Mesothelial cell of epicardium (in vitro differentiated cells): ENCODE measurements at regions not wholly inside any gene's neighbourhood (a gene's known extent, or its start where the extent isn't known, plus 50 kb on each side); places are given as distances from the start of the nearest gene placed in this dataset.

Experiments used
- DNase-seq, 2 experiments: peaks; one replicate each; pipeline ENCODE4 v3.0.0; 2021; ENCODE audit warnings: low spot score in 2 of 2; ENCODE audit not compliant: unreplicated experiment in 2 of 2
- H3K27ac Mint-ChIP-seq: 2 replicates; pipeline ENCODE4 v1.8.0; 2021; ENCODE audit warnings: mixed read lengths
- H3K27me3 Mint-ChIP-seq: 2 replicates; pipeline ENCODE4 v1.8.0; 2021; ENCODE audit warnings: low read depth, mixed read lengths
- H3K36me3 Mint-ChIP-seq: 2 replicates; pipeline ENCODE4 v1.8.0; 2021; ENCODE audit warnings: mixed read lengths
- H3K4me1 Mint-ChIP-seq: 2 replicates; pipeline ENCODE4 v1.8.0; 2021; ENCODE audit warnings: mixed read lengths
- H3K4me3 Mint-ChIP-seq: 2 replicates; pipeline ENCODE4 v1.8.0; 2021; ENCODE audit warnings: mild to moderate bottlenecking, moderate library complexity, mixed read lengths
- H3K9me3 Mint-ChIP-seq: 2 replicates; pipeline ENCODE4 v1.8.0; 2021; ENCODE audit warnings: mixed read lengths
- CTCF ChIP-seq: fragments of 200-600 bp; sonication (generic); IDR thresholded peaks from one replicate; pipeline ENCODE4 v1.5.0; 2021; ENCODE audit warnings: antibody characterized with exemption; ENCODE audit not compliant: unreplicated experiment

- TF ChIP-seq CTCF: no peak
- no peak for DNase-seq
- Mint-ChIP-seq H3K4me3 (no peak overlapping the region), H3K27me3 (no peaks in the 10 kb centered on the region), H3K4me1 (peaks cover 49% of the 10 kb centered on the region), H3K27ac (no peak overlapping the region), H3K9me3 (peaks cover 16% of the 10 kb centered on the region), H3K36me3 (no peaks in the 10 kb centered on the region)
Observed at GRCh38 chr18:6606411-6607085, 123.0 kb upstream of the ARHGAP28 start.

GRCh38 chr18:6607343-6607742 is 122.2 kb upstream of the ARHGAP28 start:
- Mint-ChIP-seq H3K27me3 (no peaks in the 10 kb centered on the region), H3K36me3 (no peaks in the 10 kb centered on the region), H3K4me1 (peaks cover 49% of the 10 kb centered on the region), H3K4me3 (no peak overlapping the region), H3K27ac (no peak overlapping the region), H3K9me3 (peaks cover 21% of the 10 kb centered on the region)
- no peak for TF ChIP-seq CTCF
- DNase-seq: no peak

- Mint-ChIP-seq H3K36me3 (peaks cover 4% of the 10 kb centered on the region), H3K27me3 (no peaks in the 10 kb centered on the region), H3K27ac (peak overlapping the region; percentile 57), H3K4me1 (peaks cover 43% of the 10 kb centered on the region), H3K4me3 (no peak overlapping the region), H3K9me3 (peaks cover 41% of the 10 kb centered on the region)
- no peak for DNase-seq
- TF ChIP-seq CTCF: no peak
Observed at GRCh38 chr18:6609666-6610264, 119.8 kb upstream of the ARHGAP28 start.

- peak overlapping the region; percentile 5 for H3K27ac Mint-ChIP-seq
- H3K27me3 Mint-ChIP-seq: no peaks in the 10 kb centered on the region
- no peak overlapping the region for H3K4me3 Mint-ChIP-seq
- peaks cover 41% of the 10 kb centered on the region for H3K9me3 Mint-ChIP-seq
- no peak for DNase-seq
- H3K4me1 Mint-ChIP-seq: peaks cover 41% of the 10 kb centered on the region
- peaks cover 4% of the 10 kb centered on the region for H3K36me3 Mint-ChIP-seq
- no peak for TF ChIP-seq CTCF
Observed at GRCh38 chr18:6610466-6610865, 119.0 kb upstream of the ARHGAP28 start.

- H3K36me3 Mint-ChIP-seq: peaks cover 7% of the 10 kb centered on the region
- peaks cover 28% of the 10 kb centered on the region for H3K4me1 Mint-ChIP-seq
- H3K27ac Mint-ChIP-seq: no peak overlapping the region
Observed at GRCh38 chr18:6613581-6613980, 115.9 kb upstream of the ARHGAP28 start.

More at GRCh38 chr18:6613581-6613980, 115.9 kb upstream of the ARHGAP28 start:
- no peak for TF ChIP-seq CTCF
- no peak for DNase-seq
- Mint-ChIP-seq H3K27me3 (no peaks in the 10 kb centered on the region), H3K9me3 (peaks cover 34% of the 10 kb centered on the region), H3K4me3 (no peak overlapping the region)
